CD4-positive, alpha-beta T cell (primary cell): ENCODE measurements at regions not wholly inside any gene's neighbourhood (a gene's known extent, or its start where the extent isn't known, plus 50 kb on each side); places are given as distances from the start of the nearest gene placed in this dataset.

Source experiments
- ATAC-seq: fragments of 200-7000 bp; cut with Tn5 transposase; one replicate; pipeline ENCODE4 v1.10.0; 2022; ENCODE audit warnings: mild to moderate bottlenecking; ENCODE audit not compliant: poor library complexity
- CTCF ChIA-PET: fragments of 350-600 bp; sonication (Branson Sonifier 250); formaldehyde crosslinking; loops from one replicate; lab custom pipeline; 2021; ENCODE audit warnings: antibody characterized with exemption, inconsistent platforms; lab: Charles Lee
- POLR2A ChIA-PET: fragments of 350-600 bp; sonication (Branson Sonifier 250); formaldehyde crosslinking; loops from one replicate; lab custom pipeline; 2021; ENCODE audit warnings: antibody characterized with exemption, inconsistent platforms; lab: Charles Lee
- DNase-seq, 14 experiments: peaks; one replicate each; pipeline ENCODE4 v3.0.0-alpha.2; 2013 to 2020; ENCODE audit warnings: mixed read lengths in 2 of 14
- H3K27ac ChIP-seq, 2 donors: one replicate each; pipeline versions ENCODE4 v1.5.1 to v1.7.0; 2013; ENCODE audit warnings: low read length in 2 of 2, low read depth in 1 of 2, mild to moderate bottlenecking in 1 of 2
- H3K27me3 ChIP-seq, 2 experiments: 1 replicate in 1 of 2; 2 replicates in 1 of 2; pipeline versions ENCODE4 v1.6.1 to v1.7.0; 2013; ENCODE audit warnings: low read length in 2 of 2, control low read depth in 1 of 2, mild to moderate bottlenecking in 1 of 2, moderate library complexity in 1 of 2; ENCODE audit not compliant: insufficient read depth in 2 of 2, control insufficient read depth in 1 of 2
- H3K36me3 ChIP-seq: one replicate; pipeline ENCODE4 v1.6.1; 2013; ENCODE audit warnings: low read length, control low read depth; ENCODE audit not compliant: insufficient read depth
- H3K4me1 ChIP-seq: one replicate; pipeline ENCODE4 v1.6.1; 2013; ENCODE audit warnings: low read length, control low read depth; ENCODE audit not compliant: insufficient read depth
- H3K4me3 ChIP-seq: one replicate; pipeline ENCODE4 v1.5.1; 2013; ENCODE audit warnings: mild to moderate bottlenecking, low read length, moderate library complexity
- H3K9me3 ChIP-seq, 2 experiments: 1 replicate in 1 of 2; 2 replicates in 1 of 2; pipeline versions ENCODE4 v1.6.1 to v1.7.0; 2013; ENCODE audit warnings: low read length in 2 of 2, mild to moderate bottlenecking in 2 of 2, control low read depth in 1 of 2, moderate library complexity in 1 of 2; ENCODE audit not compliant: control insufficient read depth in 1 of 2, insufficient read depth in 1 of 2
- H3K27ac Mint-ChIP-seq: one replicate; pipeline ENCODE4 v1.8.0; 2020; ENCODE audit warnings: mixed read lengths
- H3K27me3 Mint-ChIP-seq: one replicate; pipeline ENCODE4 v1.8.0; 2021; ENCODE audit warnings: mixed read lengths
- H3K36me3 Mint-ChIP-seq: one replicate; pipeline ENCODE4 v1.8.0; 2021; ENCODE audit warnings: low read depth, mixed read lengths
- H3K4me1 Mint-ChIP-seq: one replicate; pipeline ENCODE4 v1.8.0; 2021; ENCODE audit warnings: low read depth, mixed read lengths
- H3K4me3 Mint-ChIP-seq: one replicate; pipeline ENCODE4 v1.8.0; 2020; ENCODE audit warnings: mild to moderate bottlenecking, mixed read lengths
- H3K9me3 Mint-ChIP-seq: one replicate; pipeline ENCODE4 v1.8.0; 2020; ENCODE audit warnings: mixed read lengths
- intact Hi-C, 2 experiments: fragments of 100-400 bp; cut with DNase I in 1 of 2; cut with micrococcal nuclease in 1 of 2; formaldehyde crosslinking; loops; one replicate each; pipeline versions ENCODE4 v1.15.1 to v1.9.0; 2023 to 2025; cut with DNase I, micrococcal nuclease
- TF ChIP-seq, protein P1 (sequence below): fragments of 200-600 bp; IDR thresholded peaks from one replicate; pipeline ENCODE4 v1.8.0; 2022; ENCODE audit warnings: antibody characterized with exemption, mild to moderate bottlenecking

GRCh38 chr17:51572115-51572514 is 311.8 kb downstream of the UTP18 start:
- ChIA-PET POLR2A (no interaction called here), CTCF (no interaction called here)
- H3K27ac ChIP-seq = no peak overlapping the region
- intact Hi-C loops = no loop called here
- no peaks in the 10 kb centered on the region for H3K9me3 ChIP-seq
- no peaks in the 10 kb centered on the region for H3K4me1 ChIP-seq
- DNase-seq (no peak), ATAC-seq (no peak)
- TF ChIP-seq, protein P1, sequence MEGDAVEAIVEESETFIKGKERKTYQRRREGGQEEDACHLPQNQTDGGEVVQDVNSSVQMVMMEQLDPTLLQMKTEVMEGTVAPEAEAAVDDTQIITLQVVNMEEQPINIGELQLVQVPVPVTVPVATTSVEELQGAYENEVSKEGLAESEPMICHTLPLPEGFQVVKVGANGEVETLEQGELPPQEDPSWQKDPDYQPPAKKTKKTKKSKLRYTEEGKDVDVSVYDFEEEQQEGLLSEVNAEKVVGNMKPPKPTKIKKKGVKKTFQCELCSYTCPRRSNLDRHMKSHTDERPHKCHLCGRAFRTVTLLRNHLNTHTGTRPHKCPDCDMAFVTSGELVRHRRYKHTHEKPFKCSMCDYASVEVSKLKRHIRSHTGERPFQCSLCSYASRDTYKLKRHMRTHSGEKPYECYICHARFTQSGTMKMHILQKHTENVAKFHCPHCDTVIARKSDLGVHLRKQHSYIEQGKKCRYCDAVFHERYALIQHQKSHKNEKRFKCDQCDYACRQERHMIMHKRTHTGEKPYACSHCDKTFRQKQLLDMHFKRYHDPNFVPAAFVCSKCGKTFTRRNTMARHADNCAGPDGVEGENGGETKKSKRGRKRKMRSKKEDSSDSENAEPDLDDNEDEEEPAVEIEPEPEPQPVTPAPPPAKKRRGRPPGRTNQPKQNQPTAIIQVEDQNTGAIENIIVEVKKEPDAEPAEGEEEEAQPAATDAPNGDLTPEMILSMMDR = no peak
- Mint-ChIP-seq H3K36me3 (no peaks in the 10 kb centered on the region), H3K27ac (no peak overlapping the region), H3K27me3 (peaks cover 35% of the 10 kb centered on the region), H3K9me3 (peaks cover 4% of the 10 kb centered on the region), H3K4me1 (no peaks in the 10 kb centered on the region), H3K4me3 (no peak overlapping the region)
- no peak overlapping the region for H3K4me3 ChIP-seq
- H3K27me3 ChIP-seq = peaks cover 6 to 13% of the 10 kb centered on the region in 2 experiments
- H3K36me3 ChIP-seq = no peaks in the 10 kb centered on the region
